Stimulated activated naive CD8-positive, alpha-beta T cell treated with anti-CD3 and anti-CD28 coated beads, Interleukin-15, Interleukin-2, amounts not matched to agents 100 ng/mL and 50 ng/mL, for 24 hours (primary cell): ENCODE measurements at regions not wholly inside any gene's neighbourhood (a gene's known extent, or its start where the extent isn't known, plus 50 kb on each side); places are given as distances from the start of the nearest gene placed in this dataset.

Experiments
- H3K27ac Mint-ChIP-seq: one replicate; pipeline ENCODE4 v1.8.0; 2021; ENCODE audit warnings: mild to moderate bottlenecking, mixed read lengths
- H3K27me3 Mint-ChIP-seq: one replicate; pipeline ENCODE4 v1.8.0; 2021; ENCODE audit warnings: mixed read lengths
- H3K36me3 Mint-ChIP-seq: one replicate; pipeline ENCODE4 v1.8.0; 2021; ENCODE audit warnings: low read depth, mixed read lengths
- H3K4me1 Mint-ChIP-seq: one replicate; pipeline ENCODE4 v1.8.0; 2021; ENCODE audit warnings: low read depth, mixed read lengths
- H3K4me3 Mint-ChIP-seq: one replicate; pipeline ENCODE4 v1.8.0; 2021; ENCODE audit warnings: mild to moderate bottlenecking, mixed read lengths
- H3K9me3 Mint-ChIP-seq: one replicate; pipeline ENCODE4 v1.8.0; 2021; ENCODE audit warnings: mixed read lengths

- H3K27me3 Mint-ChIP-seq = peaks cover 12% of the 10 kb centered on the region
- H3K36me3 Mint-ChIP-seq = no peaks in the 10 kb centered on the region
- H3K9me3 Mint-ChIP-seq = peaks cover 6% of the 10 kb centered on the region
- no peaks in the 10 kb centered on the region for H3K4me1 Mint-ChIP-seq
- no peak overlapping the region for H3K27ac Mint-ChIP-seq
- no peak overlapping the region for H3K4me3 Mint-ChIP-seq
These were observed 416.9 kb downstream of the PTPRU start for GRCh38 chr1:29653034-29653810.

GRCh38 chr1:29651684-29652665 lies 415.7 kb downstream of the PTPRU start:
- Mint-ChIP-seq H3K27me3 (peaks cover 9% of the 10 kb centered on the region), H3K4me1 (no peaks in the 10 kb centered on the region), H3K9me3 (peaks cover 4% of the 10 kb centered on the region), H3K27ac (no peak overlapping the region), H3K36me3 (no peaks in the 10 kb centered on the region), H3K4me3 (no peak overlapping the region)

GRCh38 chr1:29651246-29651645 lies 414.9 kb downstream of the PTPRU start:
- H3K36me3 Mint-ChIP-seq = no peaks in the 10 kb centered on the region
- H3K27ac Mint-ChIP-seq = no peak overlapping the region
- no peak overlapping the region for H3K4me3 Mint-ChIP-seq
- no peaks in the 10 kb centered on the region for H3K9me3 Mint-ChIP-seq
- peaks cover 7% of the 10 kb centered on the region for H3K27me3 Mint-ChIP-seq
- no peaks in the 10 kb centered on the region for H3K4me1 Mint-ChIP-seq

- no peaks in the 10 kb centered on the region for H3K9me3 Mint-ChIP-seq
- H3K4me1 Mint-ChIP-seq = no peaks in the 10 kb centered on the region
These were observed 414.2 kb downstream of the PTPRU start for GRCh38 chr1:29650476-29650875.

GRCh38 chr1:29650041-29650400 lies 413.7 kb downstream of the PTPRU start:
- Mint-ChIP-seq H3K4me1 (no peaks in the 10 kb centered on the region), H3K27me3 (peaks cover 5% of the 10 kb centered on the region)

More at GRCh38 chr1:29650476-29650875, 414.2 kb downstream of the PTPRU start:
- Mint-ChIP-seq H3K36me3 (no peaks in the 10 kb centered on the region), H3K27me3 (peaks cover 4% of the 10 kb centered on the region), H3K4me3 (no peak overlapping the region), H3K27ac (no peak overlapping the region)

GRCh38 chr1:29649189-29650040 lies 413.1 kb downstream of the PTPRU start:
- Mint-ChIP-seq H3K27ac (no peak overlapping the region), H3K4me3 (no peak overlapping the region), H3K36me3 (no peaks in the 10 kb centered on the region), H3K9me3 (no peaks in the 10 kb centered on the region), H3K27me3 (peaks cover 5% of the 10 kb centered on the region), H3K4me1 (no peaks in the 10 kb centered on the region)

More at GRCh38 chr1:29650041-29650400, 413.7 kb downstream of the PTPRU start:
- H3K9me3 Mint-ChIP-seq = no peaks in the 10 kb centered on the region
- no peak overlapping the region for H3K4me3 Mint-ChIP-seq
- H3K36me3 Mint-ChIP-seq = no peaks in the 10 kb centered on the region
- no peak overlapping the region for H3K27ac Mint-ChIP-seq

GRCh38 chr1:29648798-29649188 lies 412.5 kb downstream of the PTPRU start:
- H3K4me1 Mint-ChIP-seq = no peaks in the 10 kb centered on the region
- H3K4me3 Mint-ChIP-seq = no peak overlapping the region
- H3K27me3 Mint-ChIP-seq = peaks cover 5% of the 10 kb centered on the region
- H3K27ac Mint-ChIP-seq = no peak overlapping the region
- no peaks in the 10 kb centered on the region for H3K36me3 Mint-ChIP-seq
- no peaks in the 10 kb centered on the region for H3K9me3 Mint-ChIP-seq

GRCh38 chr1:29648026-29648425 lies 411.7 kb downstream of the PTPRU start:
- Mint-ChIP-seq H3K36me3 (no peaks in the 10 kb centered on the region), H3K27me3 (peaks cover 5% of the 10 kb centered on the region), H3K4me1 (no peaks in the 10 kb centered on the region), H3K9me3 (no peaks in the 10 kb centered on the region), H3K4me3 (no peak overlapping the region), H3K27ac (no peak overlapping the region)

- no peak overlapping the region for H3K27ac Mint-ChIP-seq
- no peaks in the 10 kb centered on the region for H3K9me3 Mint-ChIP-seq
These were observed 411.3 kb downstream of the PTPRU start for GRCh38 chr1:29647581-29647980.

GRCh38 chr1:29646161-29646775 lies 409.9 kb downstream of the PTPRU start:
- no peaks in the 10 kb centered on the region for H3K9me3 Mint-ChIP-seq
- no peak overlapping the region for H3K27ac Mint-ChIP-seq
- H3K36me3 Mint-ChIP-seq = no peaks in the 10 kb centered on the region
- no peak overlapping the region for H3K4me3 Mint-ChIP-seq
- H3K4me1 Mint-ChIP-seq = no peaks in the 10 kb centered on the region
- H3K27me3 Mint-ChIP-seq = peaks cover 6% of the 10 kb centered on the region

More at GRCh38 chr1:29647581-29647980, 411.3 kb downstream of the PTPRU start:
- Mint-ChIP-seq H3K27me3 (peaks cover 5% of the 10 kb centered on the region), H3K4me1 (no peaks in the 10 kb centered on the region), H3K36me3 (no peaks in the 10 kb centered on the region), H3K4me3 (no peak overlapping the region)

- no peaks in the 10 kb centered on the region for H3K4me1 Mint-ChIP-seq
- H3K27me3 Mint-ChIP-seq = peaks cover 10% of the 10 kb centered on the region
- H3K27ac Mint-ChIP-seq = no peak overlapping the region
- H3K4me3 Mint-ChIP-seq = no peak overlapping the region
- H3K9me3 Mint-ChIP-seq = no peaks in the 10 kb centered on the region
- no peaks in the 10 kb centered on the region for H3K36me3 Mint-ChIP-seq
These were observed 409.3 kb downstream of the PTPRU start for GRCh38 chr1:29645586-29645985.

GRCh38 chr1:29644812-29645211 lies 408.5 kb downstream of the PTPRU start:
- H3K4me1 Mint-ChIP-seq = no peaks in the 10 kb centered on the region
- no peaks in the 10 kb centered on the region for H3K9me3 Mint-ChIP-seq
- H3K27ac Mint-ChIP-seq = no peak overlapping the region
- peaks cover 10% of the 10 kb centered on the region for H3K27me3 Mint-ChIP-seq
- H3K36me3 Mint-ChIP-seq = no peaks in the 10 kb centered on the region
- no peak overlapping the region for H3K4me3 Mint-ChIP-seq

- Mint-ChIP-seq H3K27me3 (peaks cover 10% of the 10 kb centered on the region), H3K4me3 (no peak overlapping the region), H3K4me1 (no peaks in the 10 kb centered on the region), H3K36me3 (no peaks in the 10 kb centered on the region), H3K27ac (no peak overlapping the region), H3K9me3 (no peaks in the 10 kb centered on the region)
These were observed 407.6 kb downstream of the PTPRU start for GRCh38 chr1:29643838-29644440.

GRCh38 chr1:29643281-29643680 lies 407.0 kb downstream of the PTPRU start:
- no peaks in the 10 kb centered on the region for H3K9me3 Mint-ChIP-seq
- H3K27ac Mint-ChIP-seq = no peak overlapping the region
- H3K4me3 Mint-ChIP-seq = no peak overlapping the region
- H3K27me3 Mint-ChIP-seq = peaks cover 10% of the 10 kb centered on the region
- no peaks in the 10 kb centered on the region for H3K36me3 Mint-ChIP-seq
- H3K4me1 Mint-ChIP-seq = no peaks in the 10 kb centered on the region
